DMS53 treated with DMSO at 0.1 percent for 48 hours (cell line): ENCODE measurements at regions not wholly inside any gene's neighbourhood (a gene's known extent, or its start where the extent isn't known, plus 50 kb on each side); places are given as distances from the start of the nearest gene placed in this dataset.

Experiments used
- DNase-seq: peaks from one replicate; lab custom pipeline; 2025; ENCODE audit not compliant: unreplicated experiment; lab: John Stamatoyannopoulos, UW

DNA sequence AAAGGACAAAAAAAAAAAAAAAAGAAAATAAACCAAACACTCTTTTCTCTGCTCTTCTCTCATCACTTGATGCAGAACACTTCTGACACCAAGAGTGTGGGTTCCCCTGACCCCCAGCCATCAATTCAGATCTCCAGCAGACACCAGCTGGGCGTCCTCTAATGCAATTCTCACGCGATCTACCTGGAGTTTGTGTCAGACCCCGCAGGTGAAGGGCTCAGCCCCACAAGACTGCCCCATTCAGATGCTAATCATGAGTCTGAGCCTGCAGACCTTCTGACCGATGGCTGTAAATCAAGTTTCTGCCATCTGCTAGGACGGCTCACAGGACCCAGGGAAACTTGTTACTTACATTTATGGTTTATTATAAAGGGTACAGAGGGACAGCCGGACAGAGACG is 133.6 kb upstream of the C1orf174 start:
- no peak for DNase-seq

GRCh38 chr1:4034318-4034887 is 134.3 kb upstream of the C1orf174 start:
- DNase-seq = no peak

GRCh38 chr1:4044967-4045366 is 144.9 kb upstream of the C1orf174 start:
- no peak for DNase-seq

GRCh38 chr1:4045397-4046010 is 145.4 kb upstream of the C1orf174 start:
- no peak for DNase-seq

- DNase-seq = no peak
Measured at GRCh38 chr1:4046836-4047461, 146.9 kb upstream of the C1orf174 start.

DNA sequence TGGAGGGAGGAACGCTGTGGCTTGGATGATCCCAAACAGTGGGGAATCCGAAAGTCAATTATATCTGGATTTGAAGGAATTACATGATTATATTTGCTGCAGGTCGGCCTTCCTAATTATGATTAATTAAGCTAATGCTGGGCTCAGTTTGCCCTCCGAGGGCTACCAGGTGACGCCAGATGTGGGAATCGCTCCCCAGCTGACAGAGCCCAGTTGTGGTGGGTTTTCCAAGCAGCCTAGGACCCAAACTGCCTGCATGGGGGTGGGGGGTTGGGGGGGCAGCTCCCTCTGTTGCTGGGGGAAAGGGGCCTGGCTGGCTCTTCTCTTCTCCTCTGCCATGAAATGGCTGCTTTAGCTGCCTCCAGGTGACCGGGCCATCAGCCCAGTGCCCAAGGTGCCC is 147.6 kb upstream of the C1orf174 start:
- DNase-seq = no peak

GRCh38 chr1:4048076-4048475 is 148.0 kb upstream of the C1orf174 start:
- peak; percentile 48 for DNase-seq

- DNase-seq = no peak
Measured at GRCh38 chr1:4048921-4049320, 148.8 kb upstream of the C1orf174 start.

DNA sequence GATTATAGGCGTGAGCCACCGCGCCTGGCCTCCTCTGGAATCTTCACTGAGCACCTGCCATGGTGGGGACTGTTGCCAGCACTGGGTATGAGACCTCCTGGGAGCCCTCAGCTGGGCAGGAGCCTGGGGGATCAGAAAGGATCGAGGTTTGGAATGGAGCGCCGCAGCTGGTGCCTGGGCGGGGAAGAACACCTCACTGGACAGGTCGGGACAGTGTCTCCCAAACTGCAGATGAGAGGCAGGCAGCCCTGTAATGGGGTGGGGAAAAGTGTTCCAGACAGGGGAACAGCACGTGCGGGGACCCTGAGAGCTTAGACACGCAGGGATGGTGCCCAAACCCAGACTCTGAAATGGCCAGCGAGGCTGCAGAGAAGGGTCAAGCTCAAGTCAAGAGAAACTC is 150.9 kb upstream of the C1orf174 start:
- DNase-seq = no peak

DNA sequence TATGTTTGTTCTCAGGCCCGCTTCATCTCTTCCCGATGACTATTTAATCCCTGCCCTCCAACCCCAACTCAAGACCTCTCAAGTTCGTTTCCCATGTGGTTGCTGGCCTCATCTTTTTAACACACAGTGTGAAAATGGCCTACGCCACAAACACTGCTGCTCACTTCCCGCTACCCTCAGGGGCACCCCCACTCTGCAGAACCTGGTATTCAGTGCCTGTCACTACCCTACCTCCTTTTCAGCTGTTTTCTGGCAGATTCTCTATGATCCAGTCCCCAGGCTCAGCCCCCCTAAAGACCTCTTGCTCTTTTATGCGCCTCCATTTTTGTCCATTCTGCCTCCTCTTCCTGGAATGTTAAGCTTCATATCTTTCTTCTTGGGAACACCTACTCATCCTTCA is 152.6 kb upstream of the C1orf174 start:
- no peak for DNase-seq

- no peak for DNase-seq
Measured at GRCh38 chr1:4053160-4053748, 153.2 kb upstream of the C1orf174 start.

DNA sequence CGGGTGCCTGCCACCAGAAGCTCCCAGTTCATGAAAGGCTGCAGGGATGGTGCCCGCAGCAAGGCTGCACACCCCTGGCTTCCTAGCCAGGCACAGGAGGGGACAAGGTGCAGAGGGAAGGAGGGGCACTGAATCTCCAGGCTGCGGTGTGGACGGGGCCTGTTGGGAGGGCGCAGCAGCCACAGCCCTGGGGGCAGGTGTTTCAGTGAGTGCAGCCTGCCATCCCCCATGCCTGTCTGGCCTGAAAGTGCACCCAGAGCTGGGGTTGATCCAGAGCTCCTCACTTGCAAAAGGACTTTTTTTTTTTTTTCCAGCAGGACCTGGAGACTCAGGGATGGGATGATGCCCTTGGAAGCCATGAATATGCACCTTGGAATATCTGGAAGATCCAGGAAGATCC is 153.7 kb upstream of the C1orf174 start:
- DNase-seq = no peak

GRCh38 chr1:4055294-4055967 is 155.4 kb upstream of the C1orf174 start:
- no peak for DNase-seq

DNA sequence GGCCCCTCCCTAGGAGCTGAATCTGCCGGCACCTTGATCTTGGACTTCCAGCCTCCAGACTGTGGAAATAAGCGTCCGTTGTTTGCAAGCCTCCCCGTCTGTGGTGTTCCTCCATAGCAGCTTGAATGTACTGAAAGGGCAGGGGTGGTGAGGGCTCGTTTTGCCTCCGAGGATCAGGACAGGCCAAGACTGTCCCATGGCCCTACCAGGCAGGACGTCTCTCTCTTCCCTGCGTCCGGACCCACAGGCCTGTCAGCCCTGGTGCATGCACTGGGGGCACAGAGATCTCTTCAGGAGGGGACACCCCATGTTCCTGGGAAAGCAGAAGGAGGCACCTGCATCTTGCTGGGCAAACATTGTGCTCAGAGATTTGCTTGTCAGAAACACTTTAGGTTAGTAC is 156.3 kb upstream of the C1orf174 start:
- no peak for DNase-seq

DNA sequence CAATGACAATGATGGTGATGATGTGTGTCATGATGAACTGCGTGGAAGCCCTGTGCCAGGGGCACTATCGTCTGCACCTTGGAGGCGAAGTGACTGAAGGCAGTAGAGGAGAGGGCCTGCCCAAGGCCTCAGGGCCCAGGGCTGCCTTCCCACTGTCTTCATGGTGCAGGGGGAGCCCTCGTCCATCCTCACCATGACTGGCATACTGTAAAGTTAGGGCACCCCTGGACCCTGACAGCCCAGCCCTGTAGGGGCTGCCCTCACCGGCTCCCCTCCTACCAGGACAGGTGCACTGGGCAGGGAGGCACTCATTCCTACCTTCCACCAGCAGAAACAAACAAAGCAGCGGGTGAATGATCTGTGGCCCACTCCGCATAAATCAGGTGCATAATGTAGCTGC is 156.9 kb upstream of the C1orf174 start:
- DNase-seq = no peak

GRCh38 chr1:4057603-4058002 is 157.5 kb upstream of the C1orf174 start:
- DNase-seq = no peak

- DNase-seq = no peak
Measured at GRCh38 chr1:4058122-4058521, 158.1 kb upstream of the C1orf174 start.

GRCh38 chr1:4058706-4059105 is 158.6 kb upstream of the C1orf174 start:
- no peak for DNase-seq

- no peak for DNase-seq
Measured at GRCh38 chr1:4059270-4059669, 159.2 kb upstream of the C1orf174 start.

DNA sequence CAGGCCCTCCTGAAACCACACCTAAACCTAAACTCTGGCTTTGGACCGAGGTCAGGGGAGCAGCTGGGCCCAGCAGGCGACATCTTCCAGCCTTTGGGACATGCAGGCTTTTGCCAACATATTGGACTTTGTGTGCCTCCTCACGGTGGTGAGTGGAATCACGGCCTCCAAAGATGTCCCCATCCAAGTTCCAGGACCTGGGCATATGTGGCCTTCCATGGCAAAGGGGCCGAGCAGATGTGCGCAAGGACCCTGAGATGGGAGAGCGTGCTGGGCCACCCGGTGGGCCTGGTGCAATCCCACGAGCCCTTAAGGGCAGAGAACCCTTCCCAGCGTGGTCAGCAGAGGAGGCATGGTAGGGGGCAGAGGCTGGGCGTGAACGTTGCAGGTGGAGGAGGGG is 160.8 kb upstream of the C1orf174 start:
- no peak for DNase-seq

DNA sequence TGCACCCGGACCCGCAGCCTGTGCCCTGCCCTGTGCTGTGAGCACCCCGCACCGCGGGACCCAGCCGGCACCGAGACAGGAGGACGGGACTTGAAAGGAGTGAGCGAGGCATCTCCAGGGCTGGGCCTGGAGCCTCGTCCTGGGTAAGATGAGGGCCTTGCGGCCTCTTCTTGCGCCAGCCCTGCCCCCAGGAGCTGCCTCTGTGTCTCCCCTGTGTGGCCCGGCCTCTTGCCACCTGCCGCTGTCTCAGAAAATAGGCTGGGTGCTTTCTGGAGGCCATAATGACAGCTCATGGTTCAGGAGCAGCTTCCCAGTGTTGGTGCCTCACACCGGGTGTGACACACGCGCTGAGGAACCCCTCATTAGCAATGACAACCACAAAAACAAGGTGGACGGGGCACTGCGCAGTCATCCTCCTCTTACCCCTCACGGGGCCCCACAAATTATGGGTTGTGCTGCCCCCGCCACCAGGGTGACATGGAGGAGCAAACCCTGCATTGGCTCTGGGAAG is 161.5 kb upstream of the C1orf174 start:
- no peak for DNase-seq

DNA sequence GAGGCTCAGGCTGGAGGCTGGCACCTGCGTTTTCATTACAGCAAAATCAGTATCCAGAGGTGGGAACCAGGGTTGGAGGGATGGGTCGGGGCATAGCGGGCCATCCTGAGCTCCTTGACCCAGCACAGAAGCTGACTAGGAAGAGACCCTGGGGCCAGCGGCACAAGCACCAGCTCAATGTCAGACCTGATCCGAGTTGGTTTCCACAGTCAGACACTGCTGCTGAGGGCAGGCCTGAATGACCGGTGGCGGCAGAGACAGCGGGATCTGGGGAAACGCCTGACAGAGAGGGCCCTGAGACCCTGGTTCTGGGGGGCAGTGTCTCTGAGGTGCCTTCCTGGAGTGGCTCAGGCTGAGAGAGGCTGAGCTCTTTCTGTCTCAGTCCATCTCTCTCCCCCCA is 162.0 kb upstream of the C1orf174 start:
- DNase-seq = no peak
